GM12891 (cell line): ENCODE measurements at regions not wholly inside any gene's neighbourhood (a gene's known extent, or its start where the extent isn't known, plus 50 kb on each side); places are given as distances from the start of the nearest gene placed in this dataset.

ENCODE experiments used
- DNase-seq: peaks from one replicate; pipeline ENCODE4 v3.0.0; 2011; ENCODE audit warnings: low spot score; ENCODE audit not compliant: insufficient read length
- FAIRE-seq: peaks from 2 replicates; lab custom pipeline; 2011; peaks lifted over from hg19 to GRCh38; lab: Jason Lieb, UNC
- PAX5 ChIP-seq: IDR thresholded peaks from 2 replicates; pipeline ENCODE4 v1.6.1; 2011; ENCODE audit warnings: low read length, moderate library complexity, mild to moderate bottlenecking; ENCODE audit not compliant: insufficient read depth, severe bottlenecking
- POLR2A ChIP-seq: IDR thresholded peaks from 2 replicates; pipeline ENCODE4 v1.6.1; 2011; ENCODE audit warnings: low read depth, low read length, control low read depth
- POLR2AphosphoS5 ChIP-seq: IDR thresholded peaks from 2 replicates; pipeline ENCODE4 v1.6.1; 2011; ENCODE audit warnings: low read depth, low read length, control low read depth
- POU2F2 ChIP-seq: IDR thresholded peaks from 2 replicates; pipeline ENCODE4 v1.6.1; 2011; ENCODE audit warnings: low read depth, mild to moderate bottlenecking, control low read depth, low read length, moderate library complexity
- SPI1 ChIP-seq: IDR thresholded peaks from 2 replicates; pipeline ENCODE4 v1.6.1; 2011; ENCODE audit warnings: low read depth, low read length, control low read depth
- TAF1 ChIP-seq: IDR thresholded peaks from 2 replicates; pipeline ENCODE4 v1.6.1; 2011; ENCODE audit warnings: low read depth, low read length, control low read depth

DNA sequence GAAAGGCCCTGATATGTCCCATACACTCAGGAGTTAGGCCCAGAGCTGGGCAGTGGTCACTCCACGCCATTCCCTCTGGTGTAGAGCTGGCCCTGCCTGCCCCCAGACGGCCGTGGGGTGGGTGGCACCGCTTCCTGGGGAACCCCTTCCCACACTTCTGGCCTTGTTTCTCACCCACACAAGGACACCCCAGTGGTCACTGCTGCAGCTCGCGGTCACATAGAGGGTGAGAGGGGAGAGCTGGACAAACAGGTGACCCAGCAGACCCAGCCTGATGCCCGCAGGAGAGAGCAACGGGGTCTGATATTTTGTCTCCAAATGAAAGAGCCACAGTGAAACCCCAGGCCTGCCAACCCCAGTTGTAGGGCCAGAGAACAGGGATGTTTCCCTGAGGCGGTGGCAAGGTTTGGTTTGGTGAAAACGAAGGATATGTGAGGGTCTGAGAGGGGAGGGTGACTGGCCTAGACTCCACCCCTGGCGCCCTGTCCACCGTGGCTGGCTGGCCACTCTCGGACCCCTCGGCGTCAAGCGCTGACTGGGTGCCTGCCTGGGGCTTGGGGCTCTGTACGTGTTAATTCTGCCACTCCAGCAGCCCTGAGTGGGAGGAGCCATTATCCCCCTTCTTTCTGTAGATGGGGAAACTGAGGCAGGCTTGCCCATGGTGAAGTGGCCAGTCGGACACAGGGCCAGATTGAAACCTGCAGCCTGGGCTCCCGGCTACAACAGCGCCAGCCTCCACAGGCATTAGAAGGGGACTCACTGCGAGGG lies 71.0 kb upstream of the PPARA start:
- FAIRE-seq (no peak), DNase-seq (no peak)
- TF ChIP-seq PAX5 (no peak), POU2F2 (no peak), TAF1 (no peak), POLR2AphosphoS5 (no peak), POLR2A (no peak), SPI1 (no peak)

GRCh38 chr22:46079861-46080821 lies 70.2 kb upstream of the PPARA start:
- DNase-seq (no peak), FAIRE-seq (no peak)
- TF ChIP-seq POU2F2 (no peak), TAF1 (no peak), POLR2A (no peak), SPI1 (no peak), POLR2AphosphoS5 (no peak), PAX5 (no peak)

GRCh38 chr22:46081036-46081830 lies 69.1 kb upstream of the PPARA start:
- TF ChIP-seq POU2F2, result no peak
- no peak for TF ChIP-seq PAX5
- DNase-seq, result no peak
- FAIRE-seq, result no peak

DNA sequence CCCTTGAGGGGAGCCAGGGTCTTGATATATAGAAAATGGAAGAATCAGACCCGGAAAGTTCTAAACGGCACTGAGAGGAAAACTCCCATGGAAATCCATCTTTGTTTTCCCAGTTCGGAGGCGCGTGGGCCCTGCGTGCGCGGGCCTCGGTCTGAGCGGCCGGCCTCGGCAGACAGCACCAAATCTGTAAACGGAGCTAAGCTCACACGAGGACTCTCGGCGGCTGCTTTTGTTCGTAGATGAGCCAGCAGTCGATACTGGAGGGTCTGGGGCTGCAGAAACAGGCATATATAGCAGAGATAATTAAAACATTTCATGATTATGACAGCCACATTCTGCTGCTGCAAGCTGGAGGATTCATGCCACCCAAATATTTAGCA lies 68.5 kb upstream of the PPARA start:
- TF ChIP-seq TAF1 (no peak), POLR2A (no peak), PAX5 (no peak), POLR2AphosphoS5 (no peak), SPI1 (no peak), POU2F2 (no peak)
- DNase-seq (no peak), FAIRE-seq (no peak)

DNA sequence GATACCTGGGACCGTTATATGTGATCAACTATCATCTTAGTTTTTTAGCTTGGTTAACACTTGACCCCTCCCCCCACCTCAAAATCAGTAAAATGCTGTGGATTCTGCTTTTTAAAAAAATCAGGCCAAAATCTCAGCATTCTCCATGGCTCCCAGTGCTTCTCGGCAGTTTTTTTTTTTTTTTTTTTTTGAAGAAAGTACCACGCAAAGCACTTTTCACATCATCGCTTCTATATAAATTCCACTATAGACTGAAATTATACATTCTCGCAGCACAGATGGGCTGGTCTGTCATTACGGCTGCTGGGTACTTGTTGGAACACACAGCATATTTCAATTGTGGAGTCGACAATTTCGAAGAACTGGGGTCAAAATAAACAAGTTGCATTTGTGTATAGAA lies 67.7 kb upstream of the PPARA start:
- TF ChIP-seq TAF1, result no peak
- TF ChIP-seq POLR2A, result no peak
- TF ChIP-seq POLR2AphosphoS5, result no peak
- TF ChIP-seq POU2F2, result no peak
- DNase-seq, result no peak
- FAIRE-seq, result no peak

DNA sequence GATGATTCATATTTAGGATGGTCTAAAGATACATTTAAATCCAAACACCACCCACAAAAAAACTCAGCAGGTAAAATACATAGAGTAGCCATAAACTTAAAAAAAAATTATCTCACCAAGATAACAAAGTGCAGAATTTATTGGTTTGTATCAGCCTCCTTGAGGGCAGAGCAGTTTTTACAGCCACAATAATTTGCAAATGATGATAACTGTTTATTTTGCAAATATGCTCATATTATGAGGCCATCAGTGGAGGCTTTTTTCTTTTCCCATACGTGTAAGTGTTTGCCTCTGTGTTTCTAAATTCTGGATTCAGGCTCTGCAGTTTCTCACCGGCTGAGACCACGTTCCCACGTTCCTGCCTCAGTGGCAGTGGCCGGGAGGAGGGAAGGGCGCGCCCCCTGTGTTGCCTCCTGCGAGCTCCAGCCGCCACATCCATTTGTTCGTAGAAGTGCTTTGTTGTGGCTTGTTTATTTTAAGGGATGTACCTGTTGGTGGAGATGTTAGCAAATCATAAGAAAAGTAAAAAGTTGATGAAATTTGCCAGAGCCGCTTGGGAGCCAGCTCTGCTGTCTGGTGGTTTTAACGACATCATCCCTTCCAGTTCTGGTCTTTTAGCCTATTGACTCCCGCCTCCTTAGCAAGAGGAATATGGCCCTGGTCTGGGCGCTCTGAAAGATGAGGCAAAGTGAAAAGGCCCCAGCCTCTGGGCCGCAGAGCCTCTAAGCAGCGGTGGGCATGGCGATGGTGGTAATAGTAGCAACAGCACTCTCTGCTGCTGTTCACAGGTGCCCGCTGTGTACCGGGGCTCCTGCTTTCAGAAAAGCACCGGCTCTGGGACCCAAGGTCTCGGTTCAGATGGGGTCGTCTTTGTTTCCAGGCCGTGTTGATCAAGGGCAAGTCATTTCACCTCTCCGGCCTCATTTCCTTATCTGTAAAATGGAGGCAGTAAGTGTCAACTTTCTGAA lies 66.7 kb upstream of the PPARA start:
- TF ChIP-seq TAF1, result no peak
- TF ChIP-seq POU2F2, result no peak
- no peak for TF ChIP-seq POLR2AphosphoS5
- TF ChIP-seq PAX5, result no peak
- no peak for TF ChIP-seq POLR2A
- no peak for TF ChIP-seq SPI1
- DNase-seq (no peak), FAIRE-seq (no peak)

GRCh38 chr22:46084376-46084775 lies 66.0 kb upstream of the PPARA start:
- DNase-seq, result no peak
- FAIRE-seq, result no peak
- TF ChIP-seq SPI1, result no peak
- TF ChIP-seq POLR2A, result no peak
- no peak for TF ChIP-seq PAX5
- TF ChIP-seq POLR2AphosphoS5, result no peak
